ENCODE measurements at regions not wholly inside any gene's neighbourhood (a gene's known extent, or its start where the extent isn't known, plus 50 kb on each side); places are given as distances from the start of the nearest gene placed in this dataset.
A peak's percentile ranks its signal among the peaks of the same experiment; 100 is the strongest.
"Not testable (repeated sequence)": the region's sequence is repeated elsewhere in the genome, so short reads cannot be mapped to it uniquely, and the experiment has no call there.

DNA sequence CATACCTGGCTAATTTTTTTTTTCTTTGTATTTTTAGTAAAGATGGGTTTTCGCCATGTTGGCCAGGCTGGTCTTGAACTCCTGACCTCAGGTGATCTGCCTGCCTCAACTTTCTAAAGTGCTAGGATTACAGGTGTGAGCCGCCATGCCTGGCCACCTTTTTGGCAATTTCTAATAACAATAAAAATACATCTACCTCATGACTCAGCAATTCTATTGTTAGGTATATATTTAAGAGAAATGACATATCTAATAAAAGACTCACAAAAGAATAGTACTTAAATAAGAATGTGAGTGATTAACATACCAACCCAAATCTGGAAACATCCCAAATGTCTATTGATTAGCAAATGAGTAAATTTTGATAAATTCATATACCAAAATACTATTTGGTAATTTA, 103.6 kb upstream of the PPP1R9A start:
- DNase-seq = no peak
- CTCF ChIA-PET = no interaction called here

DNA sequence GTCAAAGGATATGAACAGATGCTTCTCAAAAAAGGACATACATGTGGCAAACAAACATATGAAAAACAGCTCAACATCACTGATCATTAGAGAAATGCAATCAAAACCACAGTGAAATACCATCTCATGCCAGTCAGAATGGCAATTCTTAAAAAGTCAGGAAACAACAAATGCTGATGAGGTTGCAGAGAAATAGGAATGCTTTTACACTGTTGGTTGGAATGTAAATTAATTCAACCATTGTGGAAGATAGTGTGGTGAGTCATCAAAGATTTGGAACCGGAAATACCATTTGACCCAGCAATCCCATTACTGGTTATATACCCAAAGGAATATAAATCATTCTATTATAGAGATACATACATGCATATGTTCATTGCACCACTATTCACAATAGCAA, 98.7 kb upstream of the PPP1R9A start:
- TF ChIP-seq FOSL2 (IDR thresholded peaks at IDR 0.05; ENCODE audit: borderline replicate concordance, low read depth) = peak; percentile 25; the same call in 1 of the 2 replicates
- TF ChIP-seq JUND (IDR thresholded peaks at IDR 0.05) = 0 out of 2 replicates have a peak, but pooled peaks have one; percentile 19
- TF ChIP-seq EP300 (IDR thresholded peaks at IDR 0.05; ENCODE audit: borderline replicate concordance in 1 of 2, low read depth in 1 of 2, low read length in 1 of 2) = 0 out of 4 replicates have a peak, but pooled peaks of 1 of the 2 experiments have one; percentile 28
- H3K9me2 ChIP-seq; CTCF ChIA-PET; H3K4me1 ChIP-seq (ENCODE audit: control insufficient read depth in 1 of 2, insufficient read depth in 2 of 2, low read depth in 1 of 2, low read length in 1 of 2); H3K9me3 ChIP-seq; H3K27me3 ChIP-seq (ENCODE audit: insufficient read depth); H3K79me2 ChIP-seq (ENCODE audit: insufficient read depth); H3K9ac ChIP-seq; H3K27ac ChIP-seq (ENCODE audit: low read depth in 2 of 2, low read length in 1 of 2); H3K4me3 ChIP-seq (ENCODE audit: low read depth in 2 of 2, low read length in 1 of 2); DNase-seq; POLR2A ChIA-PET; H3F3A ChIP-seq (replicated peaks; ENCODE audit: insufficient read depth); H3K36me3 ChIP-seq (replicated peaks in 1 of 2; ENCODE audit: control insufficient read depth in 1 of 2, insufficient read depth in 2 of 2, low read length in 1 of 2); H3K4me2 ChIP-seq; H4K20me1 ChIP-seq (ENCODE audit: insufficient read depth): not testable (repeated sequence)
- 6% methylated on average over 1 of the region's 1 CpG for WGBS (ENCODE audit: low lambda C conversion rate)
- peak overlapping the region; percentile 4; the same call in 1 of the 2 replicates for H2AFZ ChIP-seq (ENCODE audit: low read depth)

More for the DNA sequence above, 103.6 kb upstream of the PPP1R9A start:
- no peaks in the 10 kb centered on the region for H3K27me3 ChIP-seq (ENCODE audit: insufficient read depth)
- no peaks in the 10 kb centered on the region for H3K9me2 ChIP-seq
- H3K36me3 ChIP-seq (replicated peaks in 1 of 2; ENCODE audit: control insufficient read depth in 1 of 2, insufficient read depth in 2 of 2, low read length in 1 of 2) = no peaks in the 10 kb centered on the region
- no peak overlapping the region for H3K4me2 ChIP-seq
- TF ChIP-seq TEAD4 (IDR thresholded peaks at IDR 0.05; ENCODE audit: borderline replicate concordance, insufficient read depth) (no peak), MXI1 (IDR thresholded peaks at IDR 0.05; ENCODE audit: low read depth, low read length) (no peak), JUND (IDR thresholded peaks at IDR 0.05) (no peak), ELF1 (IDR thresholded peaks at IDR 0.05) (no peak), NFIC (IDR thresholded peaks at IDR 0.05; ENCODE audit: borderline replicate concordance) (no peak), RCOR1 (IDR thresholded peaks at IDR 0.05; ENCODE audit: low read length) (no peak)
- TF ChIP-seq, protein P1, sequence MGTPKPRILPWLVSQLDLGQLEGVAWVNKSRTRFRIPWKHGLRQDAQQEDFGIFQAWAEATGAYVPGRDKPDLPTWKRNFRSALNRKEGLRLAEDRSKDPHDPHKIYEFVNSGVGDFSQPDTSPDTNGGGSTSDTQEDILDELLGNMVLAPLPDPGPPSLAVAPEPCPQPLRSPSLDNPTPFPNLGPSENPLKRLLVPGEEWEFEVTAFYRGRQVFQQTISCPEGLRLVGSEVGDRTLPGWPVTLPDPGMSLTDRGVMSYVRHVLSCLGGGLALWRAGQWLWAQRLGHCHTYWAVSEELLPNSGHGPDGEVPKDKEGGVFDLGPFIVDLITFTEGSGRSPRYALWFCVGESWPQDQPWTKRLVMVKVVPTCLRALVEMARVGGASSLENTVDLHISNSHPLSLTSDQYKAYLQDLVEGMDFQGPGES (IDR thresholded peaks at IDR 0.05; ENCODE audit: low read depth, low read length) = no peak
- TF ChIP-seq, protein P2, sequence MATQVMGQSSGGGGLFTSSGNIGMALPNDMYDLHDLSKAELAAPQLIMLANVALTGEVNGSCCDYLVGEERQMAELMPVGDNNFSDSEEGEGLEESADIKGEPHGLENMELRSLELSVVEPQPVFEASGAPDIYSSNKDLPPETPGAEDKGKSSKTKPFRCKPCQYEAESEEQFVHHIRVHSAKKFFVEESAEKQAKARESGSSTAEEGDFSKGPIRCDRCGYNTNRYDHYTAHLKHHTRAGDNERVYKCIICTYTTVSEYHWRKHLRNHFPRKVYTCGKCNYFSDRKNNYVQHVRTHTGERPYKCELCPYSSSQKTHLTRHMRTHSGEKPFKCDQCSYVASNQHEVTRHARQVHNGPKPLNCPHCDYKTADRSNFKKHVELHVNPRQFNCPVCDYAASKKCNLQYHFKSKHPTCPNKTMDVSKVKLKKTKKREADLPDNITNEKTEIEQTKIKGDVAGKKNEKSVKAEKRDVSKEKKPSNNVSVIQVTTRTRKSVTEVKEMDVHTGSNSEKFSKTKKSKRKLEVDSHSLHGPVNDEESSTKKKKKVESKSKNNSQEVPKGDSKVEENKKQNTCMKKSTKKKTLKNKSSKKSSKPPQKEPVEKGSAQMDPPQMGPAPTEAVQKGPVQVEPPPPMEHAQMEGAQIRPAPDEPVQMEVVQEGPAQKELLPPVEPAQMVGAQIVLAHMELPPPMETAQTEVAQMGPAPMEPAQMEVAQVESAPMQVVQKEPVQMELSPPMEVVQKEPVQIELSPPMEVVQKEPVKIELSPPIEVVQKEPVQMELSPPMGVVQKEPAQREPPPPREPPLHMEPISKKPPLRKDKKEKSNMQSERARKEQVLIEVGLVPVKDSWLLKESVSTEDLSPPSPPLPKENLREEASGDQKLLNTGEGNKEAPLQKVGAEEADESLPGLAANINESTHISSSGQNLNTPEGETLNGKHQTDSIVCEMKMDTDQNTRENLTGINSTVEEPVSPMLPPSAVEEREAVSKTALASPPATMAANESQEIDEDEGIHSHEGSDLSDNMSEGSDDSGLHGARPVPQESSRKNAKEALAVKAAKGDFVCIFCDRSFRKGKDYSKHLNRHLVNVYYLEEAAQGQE (IDR thresholded peaks at IDR 0.05; ENCODE audit: low read depth, low read length) = no peak
- TF ChIP-seq, protein P3, sequence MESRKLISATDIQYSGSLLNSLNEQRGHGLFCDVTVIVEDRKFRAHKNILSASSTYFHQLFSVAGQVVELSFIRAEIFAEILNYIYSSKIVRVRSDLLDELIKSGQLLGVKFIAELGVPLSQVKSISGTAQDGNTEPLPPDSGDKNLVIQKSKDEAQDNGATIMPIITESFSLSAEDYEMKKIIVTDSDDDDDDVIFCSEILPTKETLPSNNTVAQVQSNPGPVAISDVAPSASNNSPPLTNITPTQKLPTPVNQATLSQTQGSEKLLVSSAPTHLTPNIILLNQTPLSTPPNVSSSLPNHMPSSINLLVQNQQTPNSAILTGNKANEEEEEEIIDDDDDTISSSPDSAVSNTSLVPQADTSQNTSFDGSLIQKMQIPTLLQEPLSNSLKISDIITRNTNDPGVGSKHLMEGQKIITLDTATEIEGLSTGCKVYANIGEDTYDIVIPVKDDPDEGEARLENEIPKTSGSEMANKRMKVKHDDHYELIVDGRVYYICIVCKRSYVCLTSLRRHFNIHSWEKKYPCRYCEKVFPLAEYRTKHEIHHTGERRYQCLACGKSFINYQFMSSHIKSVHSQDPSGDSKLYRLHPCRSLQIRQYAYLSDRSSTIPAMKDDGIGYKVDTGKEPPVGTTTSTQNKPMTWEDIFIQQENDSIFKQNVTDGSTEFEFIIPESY (IDR thresholded peaks at IDR 0.05; ENCODE audit: borderline replicate concordance, low read depth) = no peak
- H3K4me1 ChIP-seq (ENCODE audit: control insufficient read depth in 1 of 2, insufficient read depth in 2 of 2, low read depth in 1 of 2, low read length in 1 of 2) = no peaks in the 10 kb centered on the region
- H3K4me3 ChIP-seq (ENCODE audit: low read depth in 2 of 2, low read length in 1 of 2) = no peak overlapping the region
- H4K20me1 ChIP-seq (ENCODE audit: insufficient read depth) = no peaks in the 10 kb centered on the region
- no peaks in the 10 kb centered on the region for H3K9me3 ChIP-seq
- no peak overlapping the region; the same call in 1 of the 2 replicates for H2AFZ ChIP-seq (ENCODE audit: low read depth)
- no peak overlapping the region for H3K27ac ChIP-seq (ENCODE audit: low read depth in 2 of 2, low read length in 1 of 2)
- 34% methylated on average over 2 of the region's 2 CpGs for WGBS (ENCODE audit: low lambda C conversion rate)
- H3K79me2 ChIP-seq (ENCODE audit: insufficient read depth) = no peaks in the 10 kb centered on the region
- no peaks in the 10 kb centered on the region for H3F3A ChIP-seq (replicated peaks; ENCODE audit: insufficient read depth)
- POLR2A ChIA-PET = no interaction called here
- no peak overlapping the region for H3K9ac ChIP-seq
